ENCODE measurements at regions not wholly inside any gene's neighbourhood (a gene's known extent, or its start where the extent isn't known, plus 50 kb on each side); places are given as distances from the start of the nearest gene placed in this dataset.

GRCh38 chr12:23354800-23355199, 594.7 kb downstream of the SOX5 start:
- TF ChIP-seq CTCF (optimal IDR thresholded peaks at IDR 0.05 in 1 of 3, IDR thresholded peaks at IDR 0.05 in 1 of 3, conservative IDR thresholded peaks at IDR 0.05 in 1 of 3; ENCODE audit: extremely low read depth in 1 of 3, insufficient read depth in 2 of 3, low read length in 3 of 3) (no peak), EZH2 (IDR thresholded peaks at IDR 0.05; ENCODE audit: low read length) (no peak)

Measured in keratinocyte (primary cell).